ENCODE measurements at regions not wholly inside any gene's neighbourhood (a gene's known extent, or its start where the extent isn't known, plus 50 kb on each side); places are given as distances from the start of the nearest gene placed in this dataset.
"Not testable (repeated sequence)": the region's sequence is repeated elsewhere in the genome, so short reads cannot be mapped to it uniquely, and the experiment has no call there.

GRCh38 chr19:33866696-33867095, 70.0 kb downstream of the KCTD15 start:
- no peak overlapping the region for H3K27ac ChIP-seq
- DNase-seq (ENCODE audit: low read depth, low spot score) = no peak

GRCh38 chr19:33868076-33868735, 71.5 kb downstream of the KCTD15 start:
- no peak for DNase-seq (ENCODE audit: low read depth, low spot score)
- H3K27ac ChIP-seq = no peak overlapping the region

GRCh38 chr19:33868788-33869412, 72.2 kb downstream of the KCTD15 start:
- no peak for DNase-seq (ENCODE audit: low read depth, low spot score)
- H3K27ac ChIP-seq = no peak overlapping the region

- H3K27ac ChIP-seq; DNase-seq (ENCODE audit: low read depth, low spot score): not testable (repeated sequence)
These were observed 73.7 kb downstream of the KCTD15 start for GRCh38 chr19:33870298-33870932.

- H3K27ac ChIP-seq = no peak overlapping the region
- no peak for DNase-seq (ENCODE audit: low read depth, low spot score)
These were observed 74.9 kb downstream of the KCTD15 start for GRCh38 chr19:33871605-33872004.

GRCh38 chr19:33872445-33873320, 76.0 kb downstream of the KCTD15 start:
- peak; percentile 5 for DNase-seq (ENCODE audit: low read depth, low spot score)

GRCh38 chr19:33875071-33875470, 78.4 kb downstream of the KCTD15 start:
- H3K27ac ChIP-seq = no peak overlapping the region
- DNase-seq (ENCODE audit: low read depth, low spot score) = no peak

More at GRCh38 chr19:33872445-33873320, 76.0 kb downstream of the KCTD15 start:
- no peak overlapping the region for H3K27ac ChIP-seq

DNA sequence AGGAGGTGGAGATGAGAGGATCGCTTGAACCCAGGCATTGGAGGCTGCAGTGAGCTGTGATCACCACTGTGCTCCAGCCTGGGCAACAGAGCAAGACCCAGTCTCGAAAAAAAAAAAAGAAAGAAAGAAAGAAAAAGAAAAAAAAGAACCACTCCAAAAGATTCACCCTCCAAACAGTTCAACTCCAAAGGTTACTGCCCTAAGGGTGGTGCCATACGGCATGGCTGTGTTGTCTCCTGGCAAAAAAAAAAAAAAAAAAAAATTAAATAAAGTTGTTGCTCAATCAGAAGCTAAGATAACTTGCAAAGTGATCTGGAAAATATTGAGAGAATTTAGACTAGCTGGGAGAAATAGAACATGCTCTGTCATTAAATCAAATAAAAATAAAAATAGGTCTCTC, 79.5 kb downstream of the KCTD15 start:
- H3K27ac ChIP-seq = no peak overlapping the region
- no peak for DNase-seq (ENCODE audit: low read depth, low spot score)

- DNase-seq (ENCODE audit: low read depth, low spot score) = no peak
- no peak overlapping the region for H3K27ac ChIP-seq
These were observed 81.4 kb downstream of the KCTD15 start for GRCh38 chr19:33878030-33878544.

DNA sequence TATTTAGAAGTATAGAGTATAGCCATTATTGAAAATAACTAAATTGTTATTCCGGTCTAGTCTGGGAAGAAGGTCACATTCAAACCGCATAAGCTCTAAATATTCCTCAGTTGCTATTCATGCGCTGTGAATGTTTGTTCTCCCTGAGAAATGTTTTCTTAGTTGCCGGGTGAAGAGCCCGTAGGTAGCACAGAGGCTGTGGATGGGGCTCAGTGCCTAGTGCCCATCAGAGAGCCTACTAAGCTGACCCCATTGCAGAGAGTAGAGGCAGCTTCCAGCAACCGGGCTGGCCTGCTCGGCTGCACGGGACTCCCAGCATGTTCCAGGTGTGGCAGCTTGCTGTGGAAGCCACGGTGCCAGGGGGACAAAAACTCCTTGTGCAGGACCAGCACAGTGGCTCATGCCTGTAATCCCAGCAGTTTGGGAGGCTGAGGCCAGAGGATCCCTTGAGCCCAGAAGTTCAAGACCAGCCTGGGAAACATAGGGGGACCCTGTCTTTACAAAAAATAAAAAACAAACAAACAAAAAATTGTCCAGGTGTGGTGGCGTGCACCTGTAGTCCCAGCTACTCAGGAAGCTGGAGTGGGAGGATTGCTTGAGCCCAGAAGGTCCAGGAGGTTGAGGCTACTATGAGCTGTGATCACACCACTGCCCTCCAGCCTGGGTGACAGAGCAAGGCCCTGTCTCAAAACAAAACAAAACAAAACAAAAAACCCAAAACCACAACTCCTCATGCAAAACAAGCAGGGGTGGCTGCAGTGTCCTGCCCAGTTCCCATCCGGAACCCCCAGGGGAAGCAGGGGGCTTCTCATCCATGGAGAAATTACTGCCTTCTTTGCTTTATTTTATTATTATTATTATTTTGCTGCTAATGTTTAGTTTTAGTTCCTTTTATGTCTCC, 82.5 kb downstream of the KCTD15 start:
- DNase-seq (ENCODE audit: low read depth, low spot score) = no peak

GRCh38 chr19:33879818-33880575, 83.3 kb downstream of the KCTD15 start:
- H3K27ac ChIP-seq = no peak overlapping the region
- DNase-seq (ENCODE audit: low read depth, low spot score) = no peak

More for the DNA sequence above, 82.5 kb downstream of the KCTD15 start:
- no peak overlapping the region for H3K27ac ChIP-seq

GRCh38 chr19:33883859-33884519, 87.3 kb downstream of the KCTD15 start:
- DNase-seq (ENCODE audit: low read depth, low spot score) = no peak
- no peak overlapping the region for H3K27ac ChIP-seq

DNA sequence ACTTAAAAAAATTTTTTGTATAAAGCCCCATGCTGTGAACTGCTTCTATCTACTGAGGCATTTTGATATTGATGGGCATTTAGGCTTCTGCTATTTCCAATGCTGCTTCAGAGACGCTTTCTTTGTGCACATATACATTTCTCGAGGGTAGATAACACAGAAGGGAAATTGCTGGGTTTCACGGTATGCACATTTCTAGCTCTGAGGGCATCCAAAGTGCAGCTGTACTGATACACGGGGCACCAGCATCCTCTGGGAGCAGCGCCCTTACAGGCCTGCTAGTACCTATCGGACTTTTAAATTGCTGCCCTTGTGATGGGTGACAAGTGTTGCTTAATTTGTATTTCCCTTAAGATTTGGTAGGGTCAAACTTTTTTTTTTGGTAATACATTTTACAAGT, 88.6 kb downstream of the KCTD15 start:
- no peak overlapping the region for H3K27ac ChIP-seq
- no peak for DNase-seq (ENCODE audit: low read depth, low spot score)

DNA sequence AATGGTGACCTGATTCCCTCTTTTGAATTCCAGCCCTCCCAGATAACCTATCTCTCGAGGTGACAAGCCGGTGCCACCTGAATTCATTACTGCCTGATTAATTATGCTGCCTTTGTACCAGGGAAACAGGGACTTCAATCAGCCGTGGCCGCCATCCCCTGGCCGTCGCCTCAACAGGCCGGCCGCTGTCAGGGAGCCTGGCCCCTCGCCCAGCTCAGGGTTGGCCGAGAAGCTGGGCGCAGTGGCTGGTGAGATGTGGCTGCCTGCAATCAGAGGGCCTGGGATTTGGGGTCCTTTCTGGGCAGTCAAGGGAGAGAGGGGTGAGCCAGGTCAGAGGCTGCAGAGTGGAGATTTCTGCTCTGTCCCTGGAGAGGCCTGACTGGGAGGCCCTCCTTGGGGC, 91.2 kb downstream of the KCTD15 start:
- no peak for DNase-seq (ENCODE audit: low read depth, low spot score)
- H3K27ac ChIP-seq = no peak overlapping the region

DNA sequence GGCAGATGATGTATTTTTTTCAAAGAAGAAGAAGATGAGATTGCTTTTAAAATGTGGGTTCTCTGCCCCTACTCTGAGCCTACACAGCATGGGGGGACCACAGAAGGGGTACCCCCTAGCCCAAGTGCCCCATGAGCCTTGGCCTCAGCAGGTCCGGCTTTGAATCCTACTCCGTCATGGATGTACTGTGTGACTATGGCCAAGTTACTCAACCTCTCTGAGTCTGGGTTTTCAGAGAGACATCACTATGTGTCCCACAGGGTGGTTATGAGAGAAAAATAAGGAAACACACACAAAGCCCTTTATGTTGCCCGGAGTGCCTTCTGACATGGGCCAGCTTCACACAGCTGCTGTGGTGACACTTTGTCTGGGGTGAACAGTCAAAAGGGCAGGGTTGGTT, 92.0 kb downstream of the KCTD15 start:
- DNase-seq (ENCODE audit: low read depth, low spot score) = no peak
- no peak overlapping the region for H3K27ac ChIP-seq

GRCh38 chr19:33890569-33890968, 93.9 kb downstream of the KCTD15 start:
- no peak for DNase-seq (ENCODE audit: low read depth, low spot score)
- H3K27ac ChIP-seq = no peak overlapping the region

- no peak overlapping the region for H3K27ac ChIP-seq
- DNase-seq (ENCODE audit: low read depth, low spot score) = no peak
These were observed 95.1 kb downstream of the KCTD15 start for GRCh38 chr19:33891773-33892172.

- no peak for DNase-seq (ENCODE audit: low read depth, low spot score)
- H3K27ac ChIP-seq = no peak overlapping the region
These were observed 98.1 kb downstream of the KCTD15 start for GRCh38 chr19:33894787-33895186.
